ENCODE measurements at regions not wholly inside any gene's neighbourhood (a gene's known extent, or its start where the extent isn't known, plus 50 kb on each side); places are given as distances from the start of the nearest gene placed in this dataset.

GRCh38 chr5:145682197-145682899 lies 152.8 kb downstream of the PRELID2 start:
- no peaks in the 10 kb centered on the region for H3K36me3 ChIP-seq
- H3K4me3 ChIP-seq, result no peak overlapping the region
- no peak for TF ChIP-seq Cebpa-rat (IDR thresholded peaks at IDR 0.05)
- peak overlapping the region in 1 of 11 experiments; percentile 13; a peak in 1 of 22 replicates for H3K4me2 ChIP-seq
- H3K9ac ChIP-seq, result no peak overlapping the region
- H3K9me3 ChIP-seq (replicated peaks in 1 of 11), result no peaks in the 10 kb centered on the region
- H4K20me1 ChIP-seq, result no peaks in the 10 kb centered on the region
- no peak overlapping the region for H3K27ac ChIP-seq
- H3K4me1 ChIP-seq, result peaks cover 0 to 9% (median 0%) of the 10 kb centered on the region in 10 experiments; a peak in 2 of 20 replicates
- H3K27me3 ChIP-seq, result no peaks in the 10 kb centered on the region

GRCh38 chr5:145681686-145682085 lies 153.5 kb downstream of the PRELID2 start:
- Histone ChIP-seq H4K20me1 (no peaks in the 10 kb centered on the region), H3K4me2 (peak overlapping the region in 1 of 11 experiments; percentile 13; a peak in 1 of 22 replicates), H3K4me1 (peaks cover 0 to 9% (median 0%) of the 10 kb centered on the region in 10 experiments; a peak in 2 of 20 replicates), H3K9me3 (replicated peaks in 1 of 11) (no peaks in the 10 kb centered on the region), H3K36me3 (no peaks in the 10 kb centered on the region), H3K27me3 (no peaks in the 10 kb centered on the region), H3K4me3 (no peak overlapping the region), H3K27ac (no peak overlapping the region), H3K9ac (no peak overlapping the region)
- peak; percentile 34 to 92 (median 83); a peak in 16 of 22 replicates for TF ChIP-seq Cebpa-rat (IDR thresholded peaks at IDR 0.05)

GRCh38 chr5:145681216-145681615 lies 153.9 kb downstream of the PRELID2 start:
- Histone ChIP-seq H3K27me3 (no peaks in the 10 kb centered on the region), H3K36me3 (no peaks in the 10 kb centered on the region), H4K20me1 (no peaks in the 10 kb centered on the region), H3K4me2 (no peak overlapping the region), H3K4me1 (peaks cover 0 to 9% (median 0%) of the 10 kb centered on the region in 10 experiments; a peak in 2 of 20 replicates), H3K4me3 (no peak overlapping the region), H3K9ac (no peak overlapping the region), H3K9me3 (replicated peaks in 1 of 11) (no peaks in the 10 kb centered on the region), H3K27ac (no peak overlapping the region)
- TF ChIP-seq Cebpa-rat (IDR thresholded peaks at IDR 0.05), result no peak

GRCh38 chr5:145680767-145681166 lies 154.4 kb downstream of the PRELID2 start:
- Histone ChIP-seq H3K4me3 (no peak overlapping the region), H3K36me3 (no peaks in the 10 kb centered on the region), H3K27ac (no peak overlapping the region), H4K20me1 (no peaks in the 10 kb centered on the region), H3K9me3 (replicated peaks in 1 of 11) (no peaks in the 10 kb centered on the region), H3K9ac (no peak overlapping the region), H3K4me2 (no peak overlapping the region), H3K4me1 (peaks cover 0 to 9% (median 0%) of the 10 kb centered on the region in 10 experiments; a peak in 2 of 20 replicates), H3K27me3 (no peaks in the 10 kb centered on the region)
- TF ChIP-seq Cebpa-rat (IDR thresholded peaks at IDR 0.05), result no peak

GRCh38 chr5:145680169-145680568 lies 155.0 kb downstream of the PRELID2 start:
- no peaks in the 10 kb centered on the region for H3K9me3 ChIP-seq (replicated peaks in 1 of 11)
- H3K27me3 ChIP-seq, result no peaks in the 10 kb centered on the region
- H3K4me3 ChIP-seq, result no peak overlapping the region
- H3K4me1 ChIP-seq, result peaks cover 0 to 9% (median 0%) of the 10 kb centered on the region in 10 experiments; a peak in 2 of 20 replicates
- no peak overlapping the region for H3K27ac ChIP-seq
- H3K4me2 ChIP-seq, result no peak overlapping the region
- no peaks in the 10 kb centered on the region for H4K20me1 ChIP-seq
- H3K36me3 ChIP-seq, result no peaks in the 10 kb centered on the region
- no peak for TF ChIP-seq Cebpa-rat (IDR thresholded peaks at IDR 0.05)
- no peak overlapping the region for H3K9ac ChIP-seq

GRCh38 chr5:145678255-145678654 lies 156.9 kb downstream of the PRELID2 start:
- Histone ChIP-seq H3K36me3 (no peaks in the 10 kb centered on the region), H3K27me3 (no peaks in the 10 kb centered on the region), H3K9ac (no peak overlapping the region), H3K9me3 (replicated peaks in 1 of 11) (no peaks in the 10 kb centered on the region), H4K20me1 (no peaks in the 10 kb centered on the region), H3K4me1 (peaks cover 0 to 9% (median 0%) of the 10 kb centered on the region in 10 experiments; a peak in 2 of 20 replicates), H3K27ac (no peak overlapping the region), H3K4me2 (no peak overlapping the region), H3K4me3 (no peak overlapping the region)
- no peak for TF ChIP-seq Cebpa-rat (IDR thresholded peaks at IDR 0.05)

GRCh38 chr5:145673786-145674185 lies 161.4 kb downstream of the PRELID2 start:
- no peak overlapping the region for H3K4me2 ChIP-seq
- H3K36me3 ChIP-seq, result no peaks in the 10 kb centered on the region
- no peaks in the 10 kb centered on the region for H3K9me3 ChIP-seq (replicated peaks in 1 of 11)
- H3K9ac ChIP-seq, result no peak overlapping the region
- no peak overlapping the region for H3K27ac ChIP-seq
- no peak overlapping the region for H3K4me3 ChIP-seq
- H3K4me1 ChIP-seq, result no peaks in the 10 kb centered on the region
- TF ChIP-seq Cebpa-rat (IDR thresholded peaks at IDR 0.05), result no peak
- no peaks in the 10 kb centered on the region for H3K27me3 ChIP-seq
- no peaks in the 10 kb centered on the region for H4K20me1 ChIP-seq

GRCh38 chr5:145668714-145669113 lies 166.4 kb downstream of the PRELID2 start:
- Histone ChIP-seq H4K20me1 (no peaks in the 10 kb centered on the region), H3K36me3 (no peaks in the 10 kb centered on the region), H3K4me3 (no peak overlapping the region), H3K9me3 (replicated peaks in 1 of 11) (no peaks in the 10 kb centered on the region), H3K4me1 (no peaks in the 10 kb centered on the region), H3K27ac (no peak overlapping the region), H3K4me2 (no peak overlapping the region), H3K9ac (no peak overlapping the region), H3K27me3 (no peaks in the 10 kb centered on the region)
- TF ChIP-seq Cebpa-rat (IDR thresholded peaks at IDR 0.05), result no peak

- H3K4me3 ChIP-seq, result no peak overlapping the region
- H3K4me1 ChIP-seq, result no peaks in the 10 kb centered on the region
- H3K9me3 ChIP-seq (replicated peaks in 1 of 11), result no peaks in the 10 kb centered on the region
- H3K27ac ChIP-seq, result no peak overlapping the region
- H3K36me3 ChIP-seq, result no peaks in the 10 kb centered on the region
- H3K9ac ChIP-seq, result no peak overlapping the region
- H3K27me3 ChIP-seq, result no peaks in the 10 kb centered on the region
- H4K20me1 ChIP-seq, result no peaks in the 10 kb centered on the region
- TF ChIP-seq Cebpa-rat (IDR thresholded peaks at IDR 0.05), result no peak
- H3K4me2 ChIP-seq, result no peak overlapping the region
Observed at GRCh38 chr5:145667742-145668141, 167.4 kb downstream of the PRELID2 start.

- no peaks in the 10 kb centered on the region for H4K20me1 ChIP-seq
- no peak overlapping the region for H3K9ac ChIP-seq
- H3K27ac ChIP-seq, result no peak overlapping the region
- no peak overlapping the region for H3K4me2 ChIP-seq
- H3K4me3 ChIP-seq, result no peak overlapping the region
- H3K9me3 ChIP-seq (replicated peaks in 1 of 11), result no peaks in the 10 kb centered on the region
- no peaks in the 10 kb centered on the region for H3K36me3 ChIP-seq
- TF ChIP-seq Cebpa-rat (IDR thresholded peaks at IDR 0.05), result no peak
- H3K4me1 ChIP-seq, result no peaks in the 10 kb centered on the region
- no peaks in the 10 kb centered on the region for H3K27me3 ChIP-seq
Observed at GRCh38 chr5:145666591-145666990, 168.6 kb downstream of the PRELID2 start.

Measured in BLaER1 treated with 17β-estradiol and CSF1 and Interleukin-3, amounts not matched to agents 10 nM and 100 nM (cell line).